NB4 (cell line): ENCODE measurements at regions not wholly inside any gene's neighbourhood (a gene's known extent, or its start where the extent isn't known, plus 50 kb on each side); places are given as distances from the start of the nearest gene placed in this dataset.
"Not testable (repeated sequence)": the region's sequence is repeated elsewhere in the genome, so short reads cannot be mapped to it uniquely, and the experiment has no call there.

Experiments
- DNase-seq: peaks from one replicate; pipeline ENCODE4 v3.0.0; 2010; ENCODE audit warnings: low read depth
- H3K4me3 ChIP-seq: one replicate; pipeline ENCODE4 v1.5.1; 2011; ENCODE audit warnings: mild to moderate bottlenecking, low read depth, low read length, moderate library complexity
- MYC ChIP-seq: IDR thresholded peaks from 2 replicates; pipeline ENCODE4 v1.6.1; 2011; ENCODE audit warnings: low read depth, low read length
- POLR2A ChIP-seq: IDR thresholded peaks from 2 replicates; pipeline ENCODE4 v1.6.1; 2011; ENCODE audit warnings: mild to moderate bottlenecking; ENCODE audit not compliant: insufficient read length; ENCODE audit errors: extremely low read depth
- TF ChIP-seq, protein P1 (sequence below): IDR thresholded peaks from 2 replicates; pipeline ENCODE4 v1.6.1; 2011; ENCODE audit warnings: low read depth, low read length
- TF ChIP-seq, protein P2 (sequence below): IDR thresholded peaks from one replicate; pipeline ENCODE4 v1.5.1; 2012; ENCODE audit warnings: low read depth, low read length

DNA sequence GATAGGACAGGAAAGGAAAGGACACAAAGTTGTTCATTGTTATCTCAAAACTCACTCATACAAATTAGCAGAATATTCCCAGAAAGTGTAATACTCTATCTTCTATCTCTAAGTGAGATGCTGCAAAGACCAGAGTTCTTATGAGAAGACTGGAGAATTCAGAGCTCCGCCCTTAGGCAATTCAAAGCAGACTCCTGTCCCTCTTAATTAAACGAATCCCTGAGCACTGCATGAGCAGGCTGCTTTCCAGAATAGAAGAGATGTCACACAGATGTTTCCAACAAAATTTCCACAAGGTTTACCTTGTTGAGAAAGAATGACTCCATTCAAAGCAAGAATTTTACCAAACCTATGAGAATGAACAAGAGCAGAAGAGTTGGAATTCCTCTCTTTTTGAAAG lies 630.8 kb upstream of the INTU start:
- TF ChIP-seq MYC (no peak), POLR2A (no peak)
- TF ChIP-seq, protein P1, sequence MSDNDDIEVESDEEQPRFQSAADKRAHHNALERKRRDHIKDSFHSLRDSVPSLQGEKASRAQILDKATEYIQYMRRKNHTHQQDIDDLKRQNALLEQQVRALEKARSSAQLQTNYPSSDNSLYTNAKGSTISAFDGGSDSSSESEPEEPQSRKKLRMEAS: no peak
- TF ChIP-seq, protein P2, sequence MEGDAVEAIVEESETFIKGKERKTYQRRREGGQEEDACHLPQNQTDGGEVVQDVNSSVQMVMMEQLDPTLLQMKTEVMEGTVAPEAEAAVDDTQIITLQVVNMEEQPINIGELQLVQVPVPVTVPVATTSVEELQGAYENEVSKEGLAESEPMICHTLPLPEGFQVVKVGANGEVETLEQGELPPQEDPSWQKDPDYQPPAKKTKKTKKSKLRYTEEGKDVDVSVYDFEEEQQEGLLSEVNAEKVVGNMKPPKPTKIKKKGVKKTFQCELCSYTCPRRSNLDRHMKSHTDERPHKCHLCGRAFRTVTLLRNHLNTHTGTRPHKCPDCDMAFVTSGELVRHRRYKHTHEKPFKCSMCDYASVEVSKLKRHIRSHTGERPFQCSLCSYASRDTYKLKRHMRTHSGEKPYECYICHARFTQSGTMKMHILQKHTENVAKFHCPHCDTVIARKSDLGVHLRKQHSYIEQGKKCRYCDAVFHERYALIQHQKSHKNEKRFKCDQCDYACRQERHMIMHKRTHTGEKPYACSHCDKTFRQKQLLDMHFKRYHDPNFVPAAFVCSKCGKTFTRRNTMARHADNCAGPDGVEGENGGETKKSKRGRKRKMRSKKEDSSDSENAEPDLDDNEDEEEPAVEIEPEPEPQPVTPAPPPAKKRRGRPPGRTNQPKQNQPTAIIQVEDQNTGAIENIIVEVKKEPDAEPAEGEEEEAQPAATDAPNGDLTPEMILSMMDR: no peak
- H3K4me3 ChIP-seq: no peak overlapping the region

DNA sequence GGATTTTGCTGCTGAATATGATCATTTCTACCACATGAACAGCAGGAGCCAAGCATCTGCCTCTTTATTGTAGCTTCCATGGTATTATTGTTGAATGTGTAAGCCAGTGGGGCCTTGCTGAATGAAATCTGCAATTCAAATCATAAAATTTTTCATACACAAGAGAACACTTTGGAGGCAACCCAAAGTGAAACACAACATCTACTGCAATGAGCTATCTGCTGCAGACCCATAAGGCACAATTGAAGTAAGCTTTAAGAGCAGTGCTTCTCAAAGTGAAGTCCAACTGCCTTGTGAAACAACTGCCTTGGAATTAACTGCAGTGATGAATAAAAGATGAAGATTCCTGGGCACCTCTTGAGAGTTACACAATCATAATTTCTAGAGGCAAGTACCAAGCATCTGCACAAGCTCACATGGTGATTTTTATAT lies 626.3 kb upstream of the INTU start:
- H3K4me3 ChIP-seq: no peak overlapping the region
- TF ChIP-seq, protein P1: no peak
- no peak for DNase-seq

More for the DNA sequence above, 630.8 kb upstream of the INTU start:
- DNase-seq: no peak

DNA sequence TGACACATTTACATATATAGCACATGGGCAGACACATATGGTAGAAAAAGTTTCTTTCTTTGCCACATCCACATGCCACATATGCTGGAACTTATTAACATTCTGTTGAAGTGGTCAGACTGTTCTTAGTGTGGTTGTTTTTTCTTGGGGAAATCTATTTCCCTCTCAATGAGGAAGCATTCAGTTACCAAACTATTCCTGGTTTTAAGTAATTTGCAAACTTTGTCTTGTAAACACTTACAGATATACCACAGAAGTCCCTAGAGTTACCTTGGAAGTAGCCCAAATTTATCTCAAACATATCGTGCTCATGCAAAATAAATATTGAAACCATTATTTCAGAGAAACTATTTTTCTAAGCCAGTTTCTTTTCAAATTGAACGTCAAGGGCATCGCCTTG lies 625.5 kb upstream of the INTU start:
- TF ChIP-seq, protein P1: no peak
- no peak for TF ChIP-seq POLR2A
- TF ChIP-seq, protein P2: no peak
- TF ChIP-seq MYC: no peak
- no peak for DNase-seq
- no peak overlapping the region for H3K4me3 ChIP-seq

DNA sequence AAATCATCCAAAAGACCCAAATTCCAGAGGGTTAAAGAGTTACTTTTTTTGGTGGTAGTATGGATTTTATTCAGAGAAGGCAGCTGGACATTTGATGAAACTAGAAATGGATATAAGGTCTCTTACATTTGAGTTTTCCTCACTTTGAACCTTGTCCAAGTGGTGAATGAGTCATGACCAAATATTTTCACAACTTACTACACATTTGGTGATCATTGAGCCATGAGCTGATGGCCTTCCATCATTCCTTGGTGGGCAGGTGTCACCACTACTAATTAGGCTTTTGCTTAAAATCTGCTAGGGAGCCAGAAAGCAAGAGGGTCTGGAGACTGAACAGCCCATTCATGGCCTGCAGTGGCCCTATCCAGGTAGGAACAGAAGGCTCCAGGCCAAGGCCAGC lies 620.2 kb upstream of the INTU start:
- TF ChIP-seq POLR2A (no peak), MYC (no peak)
- TF ChIP-seq, protein P1: no peak
- TF ChIP-seq, protein P2: no peak
- no peak overlapping the region for H3K4me3 ChIP-seq
- no peak for DNase-seq

DNA sequence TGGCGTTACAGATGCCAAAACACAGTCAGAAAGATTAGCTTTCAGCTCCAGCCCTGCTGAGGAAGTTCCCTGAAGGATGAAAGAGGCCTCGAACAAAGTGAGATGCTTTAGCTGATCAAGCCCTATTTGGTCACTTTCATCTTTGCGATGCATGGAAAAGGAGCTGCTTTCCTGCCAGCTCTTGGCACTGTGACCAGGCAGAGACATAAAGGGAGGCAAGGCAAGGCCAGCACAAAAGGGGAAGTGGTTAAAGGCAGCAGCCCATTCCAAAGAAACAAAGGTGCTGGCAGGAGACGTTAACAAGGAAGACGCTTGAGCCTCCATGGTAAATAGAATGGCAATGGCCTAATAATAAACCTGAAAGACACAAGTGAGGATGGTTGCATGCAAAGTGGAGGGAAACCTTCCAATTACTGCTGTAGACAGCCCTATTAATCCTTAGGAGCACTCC lies 617.1 kb upstream of the INTU start:
- H3K4me3 ChIP-seq: no peak overlapping the region
- TF ChIP-seq, protein P1: no peak
- TF ChIP-seq, protein P2: no peak
- TF ChIP-seq MYC (no peak), POLR2A (no peak)
- peak; percentile 24 for DNase-seq

DNA sequence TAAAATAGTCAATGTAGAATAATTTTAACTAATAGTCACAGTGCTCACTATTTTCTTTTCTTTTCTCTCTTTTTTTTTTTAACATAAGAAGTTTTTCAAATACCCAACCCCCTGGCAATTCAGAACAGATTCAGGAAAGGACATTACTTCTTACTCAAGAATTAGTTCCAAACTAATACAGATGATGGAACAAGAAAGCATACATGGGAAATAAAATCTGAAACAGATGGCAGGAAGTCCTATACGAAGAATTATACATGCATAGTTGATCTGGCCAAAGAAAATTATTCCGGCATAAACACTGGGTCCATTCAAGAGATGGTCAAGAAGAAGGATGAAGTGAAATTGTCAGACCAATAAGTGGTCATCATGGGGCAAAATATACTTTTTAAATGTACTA lies 614.4 kb upstream of the INTU start:
- no peak for DNase-seq

DNA sequence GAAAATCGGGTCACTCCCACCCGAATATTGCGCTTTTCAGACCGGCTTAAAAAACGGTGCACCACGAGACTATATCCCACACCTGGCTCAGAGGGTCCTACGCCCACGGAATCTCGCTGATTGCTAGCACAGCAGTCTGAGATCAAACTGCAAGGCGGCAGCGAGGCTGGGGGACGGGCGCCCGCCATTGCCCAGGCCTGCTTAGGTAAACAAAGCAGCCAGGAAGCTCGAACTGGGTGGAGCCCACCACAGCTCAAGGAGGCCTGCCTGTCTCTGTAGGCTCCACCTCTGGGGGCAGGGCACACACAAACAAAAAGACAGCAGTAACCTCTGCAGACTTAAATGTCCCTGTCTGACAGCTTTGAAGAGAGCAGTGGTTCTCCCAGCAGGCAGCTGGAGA lies 611.9 kb upstream of the INTU start:
- not testable (repeated sequence) for DNase-seq, H3K4me3 ChIP-seq

More for the DNA sequence above, 614.4 kb upstream of the INTU start:
- TF ChIP-seq POLR2A: no peak
- TF ChIP-seq, protein P2: no peak
- TF ChIP-seq MYC: no peak
- TF ChIP-seq, protein P1: no peak
- H3K4me3 ChIP-seq: no peak overlapping the region
